Ishikawa (cell line): ENCODE measurements at regions not wholly inside any gene's neighbourhood (a gene's known extent, or its start where the extent isn't known, plus 50 kb on each side); places are given as distances from the start of the nearest gene placed in this dataset.

ENCODE experiments used
- CEBPB ChIP-seq: IDR thresholded peaks from 2 replicates; pipeline ENCODE4 v1.6.1; 2012
- CREB1 ChIP-seq: IDR thresholded peaks from 2 replicates; pipeline ENCODE4 v1.6.1; 2012; ENCODE audit warnings: low read depth
- EGR1 ChIP-seq: IDR thresholded peaks from 2 replicates; pipeline ENCODE4 v1.6.1; 2012
- EP300 ChIP-seq: IDR thresholded peaks from 2 replicates; pipeline ENCODE4 v1.6.1; 2012; ENCODE audit warnings: borderline replicate concordance
- FOXM1 ChIP-seq: IDR thresholded peaks from 2 replicates; pipeline ENCODE4 v1.6.1; 2012; ENCODE audit warnings: low read depth, borderline replicate concordance
- NFIC ChIP-seq: IDR thresholded peaks from 2 replicates; pipeline ENCODE4 v1.6.1; 2012
- RAD21 ChIP-seq: IDR thresholded peaks from 2 replicates; pipeline ENCODE4 v1.6.1; 2012; ENCODE audit warnings: low read depth
- TAF1 ChIP-seq: IDR thresholded peaks from 2 replicates; pipeline ENCODE4 v1.6.1; 2012; ENCODE audit warnings: low read depth, mild to moderate bottlenecking
- TCF12 ChIP-seq: IDR thresholded peaks from 2 replicates; pipeline ENCODE4 v1.6.1; 2012; ENCODE audit warnings: low read depth
- TEAD4 ChIP-seq: IDR thresholded peaks from 2 replicates; pipeline ENCODE4 v1.6.1; 2012
- USF1 ChIP-seq: IDR thresholded peaks from 2 replicates; pipeline ENCODE4 v1.6.1; 2012
- YY1 ChIP-seq: IDR thresholded peaks from 2 replicates; pipeline ENCODE4 v1.6.1; 2012; ENCODE audit warnings: low read depth
- ZBTB7A ChIP-seq: IDR thresholded peaks from 2 replicates; pipeline ENCODE4 v1.6.1; 2012; ENCODE audit warnings: low read depth
- TF ChIP-seq, protein P1 (sequence below): IDR thresholded peaks from 2 replicates; pipeline ENCODE4 v1.6.1; 2012
- TF ChIP-seq, protein P2 (sequence below): IDR thresholded peaks from 2 replicates; pipeline ENCODE4 v1.6.1; 2012; ENCODE audit warnings: low read depth, mild to moderate bottlenecking

DNA sequence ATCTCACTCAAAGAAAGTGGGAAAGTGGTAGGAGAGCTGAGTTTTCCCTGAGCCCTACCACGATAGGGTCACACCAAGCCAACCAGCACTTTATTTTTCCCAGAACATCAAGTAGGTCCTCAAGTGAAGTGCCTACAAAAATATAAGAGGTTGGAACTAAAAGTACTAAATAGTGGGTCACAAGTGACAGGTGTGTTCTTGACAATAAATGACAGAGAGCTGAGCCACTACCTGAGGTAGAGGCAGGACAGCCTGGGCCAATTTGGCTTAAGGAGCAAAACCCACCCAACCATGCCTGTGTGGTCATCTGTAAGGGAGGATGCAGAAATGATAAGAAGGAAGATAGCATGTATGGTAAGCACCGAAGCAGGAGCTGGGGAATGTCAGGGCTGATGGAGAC, 154.8 kb upstream of the SSTR4 start:
- TF ChIP-seq CEBPB (no peak), EP300 (no peak), TEAD4 (no peak), TAF1 (no peak)
- TF ChIP-seq, protein P1, sequence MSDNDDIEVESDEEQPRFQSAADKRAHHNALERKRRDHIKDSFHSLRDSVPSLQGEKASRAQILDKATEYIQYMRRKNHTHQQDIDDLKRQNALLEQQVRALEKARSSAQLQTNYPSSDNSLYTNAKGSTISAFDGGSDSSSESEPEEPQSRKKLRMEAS: no peak
- TF ChIP-seq, protein P2, sequence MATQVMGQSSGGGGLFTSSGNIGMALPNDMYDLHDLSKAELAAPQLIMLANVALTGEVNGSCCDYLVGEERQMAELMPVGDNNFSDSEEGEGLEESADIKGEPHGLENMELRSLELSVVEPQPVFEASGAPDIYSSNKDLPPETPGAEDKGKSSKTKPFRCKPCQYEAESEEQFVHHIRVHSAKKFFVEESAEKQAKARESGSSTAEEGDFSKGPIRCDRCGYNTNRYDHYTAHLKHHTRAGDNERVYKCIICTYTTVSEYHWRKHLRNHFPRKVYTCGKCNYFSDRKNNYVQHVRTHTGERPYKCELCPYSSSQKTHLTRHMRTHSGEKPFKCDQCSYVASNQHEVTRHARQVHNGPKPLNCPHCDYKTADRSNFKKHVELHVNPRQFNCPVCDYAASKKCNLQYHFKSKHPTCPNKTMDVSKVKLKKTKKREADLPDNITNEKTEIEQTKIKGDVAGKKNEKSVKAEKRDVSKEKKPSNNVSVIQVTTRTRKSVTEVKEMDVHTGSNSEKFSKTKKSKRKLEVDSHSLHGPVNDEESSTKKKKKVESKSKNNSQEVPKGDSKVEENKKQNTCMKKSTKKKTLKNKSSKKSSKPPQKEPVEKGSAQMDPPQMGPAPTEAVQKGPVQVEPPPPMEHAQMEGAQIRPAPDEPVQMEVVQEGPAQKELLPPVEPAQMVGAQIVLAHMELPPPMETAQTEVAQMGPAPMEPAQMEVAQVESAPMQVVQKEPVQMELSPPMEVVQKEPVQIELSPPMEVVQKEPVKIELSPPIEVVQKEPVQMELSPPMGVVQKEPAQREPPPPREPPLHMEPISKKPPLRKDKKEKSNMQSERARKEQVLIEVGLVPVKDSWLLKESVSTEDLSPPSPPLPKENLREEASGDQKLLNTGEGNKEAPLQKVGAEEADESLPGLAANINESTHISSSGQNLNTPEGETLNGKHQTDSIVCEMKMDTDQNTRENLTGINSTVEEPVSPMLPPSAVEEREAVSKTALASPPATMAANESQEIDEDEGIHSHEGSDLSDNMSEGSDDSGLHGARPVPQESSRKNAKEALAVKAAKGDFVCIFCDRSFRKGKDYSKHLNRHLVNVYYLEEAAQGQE: no peak

- TF ChIP-seq NFIC (no peak), EGR1 (no peak), ZBTB7A (no peak), CREB1 (no peak), YY1 (no peak), EP300 (no peak), TEAD4 (no peak), TAF1 (no peak), RAD21 (no peak), TCF12 (no peak), CEBPB (no peak), FOXM1 (no peak), USF1 (no peak)
- TF ChIP-seq, protein P1: no peak
- TF ChIP-seq, protein P2: no peak
Measured at GRCh38 chr20:22887796-22888195, 147.3 kb upstream of the SSTR4 start.

- TF ChIP-seq USF1: no peak
- no peak for TF ChIP-seq TAF1
- TF ChIP-seq YY1: no peak
- no peak for TF ChIP-seq NFIC
- no peak for TF ChIP-seq CREB1
- TF ChIP-seq RAD21: no peak
- TF ChIP-seq ZBTB7A: no peak
- TF ChIP-seq, protein P1: no peak
- no peak for TF ChIP-seq EGR1
- no peak for TF ChIP-seq EP300
- TF ChIP-seq FOXM1: no peak
- no peak for TF ChIP-seq TCF12
- TF ChIP-seq TEAD4: no peak
- TF ChIP-seq, protein P2: no peak
- no peak for TF ChIP-seq CEBPB
Measured at GRCh38 chr20:22890594-22891300, 144.4 kb upstream of the SSTR4 start.

GRCh38 chr20:22901164-22901563, 133.9 kb upstream of the SSTR4 start:
- no peak for TF ChIP-seq RAD21
- no peak for TF ChIP-seq EGR1
- TF ChIP-seq CREB1: no peak
- TF ChIP-seq TCF12: no peak
- TF ChIP-seq NFIC: no peak
